ENCODE measurements at regions not wholly inside any gene's neighbourhood (a gene's known extent, or its start where the extent isn't known, plus 50 kb on each side); places are given as distances from the start of the nearest gene placed in this dataset.
"Not testable (repeated sequence)": the region's sequence is repeated elsewhere in the genome, so short reads cannot be mapped to it uniquely, and the experiment has no call there.

GRCh38 chr14:19346636-19347035 is 87.5 kb downstream of the POTEG start:
- TF ChIP-seq, protein P1, sequence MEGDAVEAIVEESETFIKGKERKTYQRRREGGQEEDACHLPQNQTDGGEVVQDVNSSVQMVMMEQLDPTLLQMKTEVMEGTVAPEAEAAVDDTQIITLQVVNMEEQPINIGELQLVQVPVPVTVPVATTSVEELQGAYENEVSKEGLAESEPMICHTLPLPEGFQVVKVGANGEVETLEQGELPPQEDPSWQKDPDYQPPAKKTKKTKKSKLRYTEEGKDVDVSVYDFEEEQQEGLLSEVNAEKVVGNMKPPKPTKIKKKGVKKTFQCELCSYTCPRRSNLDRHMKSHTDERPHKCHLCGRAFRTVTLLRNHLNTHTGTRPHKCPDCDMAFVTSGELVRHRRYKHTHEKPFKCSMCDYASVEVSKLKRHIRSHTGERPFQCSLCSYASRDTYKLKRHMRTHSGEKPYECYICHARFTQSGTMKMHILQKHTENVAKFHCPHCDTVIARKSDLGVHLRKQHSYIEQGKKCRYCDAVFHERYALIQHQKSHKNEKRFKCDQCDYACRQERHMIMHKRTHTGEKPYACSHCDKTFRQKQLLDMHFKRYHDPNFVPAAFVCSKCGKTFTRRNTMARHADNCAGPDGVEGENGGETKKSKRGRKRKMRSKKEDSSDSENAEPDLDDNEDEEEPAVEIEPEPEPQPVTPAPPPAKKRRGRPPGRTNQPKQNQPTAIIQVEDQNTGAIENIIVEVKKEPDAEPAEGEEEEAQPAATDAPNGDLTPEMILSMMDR (conservative IDR thresholded peaks at IDR 0.05; ENCODE audit: low read depth, low read length), result not testable (repeated sequence)
- TF ChIP-seq EZH2 (IDR thresholded peaks at IDR 0.05; ENCODE audit: borderline replicate concordance, low read depth, low read length, poor library complexity, severe bottlenecking), result not testable (repeated sequence)

Data from A673 (cell line).